DOHH2 (cell line): ENCODE measurements at regions not wholly inside any gene's neighbourhood (a gene's known extent, or its start where the extent isn't known, plus 50 kb on each side); places are given as distances from the start of the nearest gene placed in this dataset.

Experiments used
- H3F3A ChIP-seq: fragments of 200-600 bp; sonication (generic), shearing (Covaris generic); 2 replicates; pipeline ENCODE4 v1.6.0; 2016; ENCODE audit warnings: antibody characterized with exemption, mild to moderate bottlenecking; ENCODE audit not compliant: control insufficient read depth, insufficient read depth
- H3K27ac ChIP-seq: fragments of 200-600 bp; sonication (generic); 2 replicates; pipeline ENCODE4 v1.5.1; 2014; ENCODE audit warnings: low read depth, mild to moderate bottlenecking, low read length, moderate library complexity
- H3K27me3 ChIP-seq: fragments of 200-600 bp; sonication (generic); 2 replicates; pipeline ENCODE4 v1.6.1; 2014; ENCODE audit warnings: mild to moderate bottlenecking, low read length, mixed read lengths; ENCODE audit not compliant: control insufficient read depth
- H3K36me3 ChIP-seq: fragments of 200-600 bp; sonication (generic); 2 replicates; pipeline ENCODE4 v1.6.1; 2014; ENCODE audit warnings: mild to moderate bottlenecking, low read length, moderate library complexity, mixed read lengths; ENCODE audit not compliant: control insufficient read depth
- H3K4me1 ChIP-seq: fragments of 200-600 bp; sonication (generic); 2 replicates; pipeline ENCODE4 v1.6.1; 2014; ENCODE audit warnings: mild to moderate bottlenecking, low read length, mixed read lengths; ENCODE audit not compliant: control insufficient read depth
- H3K4me2 ChIP-seq: fragments of 200-600 bp; sonication (generic); 2 replicates; pipeline ENCODE4 v1.6.0; 2014; ENCODE audit warnings: mild to moderate bottlenecking, low read length, moderate library complexity
- H3K4me3 ChIP-seq: fragments of 200-600 bp; sonication (generic); 2 replicates; pipeline ENCODE4 v1.5.1; 2014; ENCODE audit warnings: mild to moderate bottlenecking, low read length, mixed read lengths
- H3K79me2 ChIP-seq: fragments of 200-600 bp; sonication (generic); 2 replicates; pipeline ENCODE4 v1.6.1; 2014; ENCODE audit warnings: mild to moderate bottlenecking, low read length, mixed read lengths; ENCODE audit not compliant: control insufficient read depth
- H3K9me2 ChIP-seq: fragments of 200-600 bp; sonication (generic); replicated peaks from 2 replicates; pipeline ENCODE4 v1.6.1; 2014; ENCODE audit warnings: mild to moderate bottlenecking, low read length, mixed read lengths; ENCODE audit not compliant: control insufficient read depth
- H3K9me3 ChIP-seq: fragments of 200-600 bp; sonication (generic); 2 replicates; pipeline ENCODE4 v1.6.1; 2014; ENCODE audit warnings: antibody characterized with exemption, low read length, mixed read lengths; ENCODE audit not compliant: control insufficient read depth, insufficient read depth
- H4K20me1 ChIP-seq: fragments of 200-600 bp; sonication (generic); 2 replicates; pipeline ENCODE4 v1.6.0; 2014; ENCODE audit warnings: low read depth, mild to moderate bottlenecking, antibody characterized with exemption, low read length, moderate library complexity; ENCODE audit not compliant: control insufficient read depth, insufficient read depth
- EZH2phosphoT487 ChIP-seq: fragments of 200-600 bp; sonication (generic); IDR thresholded peaks from 2 replicates; pipeline ENCODE4 v1.6.1; 2017; ENCODE audit warnings: borderline replicate concordance, mild to moderate bottlenecking, antibody characterized with exemption, low read length, moderate library complexity, mixed read lengths
- TF ChIP-seq, protein P1 (sequence below): fragments of 200-600 bp; sonication (generic); IDR thresholded peaks from one replicate; pipeline ENCODE4 v1.5.1; 2014; ENCODE audit warnings: antibody characterized with exemption, mild to moderate bottlenecking, low read depth, low read length; ENCODE audit not compliant: poor library complexity, severe bottlenecking

DNA sequence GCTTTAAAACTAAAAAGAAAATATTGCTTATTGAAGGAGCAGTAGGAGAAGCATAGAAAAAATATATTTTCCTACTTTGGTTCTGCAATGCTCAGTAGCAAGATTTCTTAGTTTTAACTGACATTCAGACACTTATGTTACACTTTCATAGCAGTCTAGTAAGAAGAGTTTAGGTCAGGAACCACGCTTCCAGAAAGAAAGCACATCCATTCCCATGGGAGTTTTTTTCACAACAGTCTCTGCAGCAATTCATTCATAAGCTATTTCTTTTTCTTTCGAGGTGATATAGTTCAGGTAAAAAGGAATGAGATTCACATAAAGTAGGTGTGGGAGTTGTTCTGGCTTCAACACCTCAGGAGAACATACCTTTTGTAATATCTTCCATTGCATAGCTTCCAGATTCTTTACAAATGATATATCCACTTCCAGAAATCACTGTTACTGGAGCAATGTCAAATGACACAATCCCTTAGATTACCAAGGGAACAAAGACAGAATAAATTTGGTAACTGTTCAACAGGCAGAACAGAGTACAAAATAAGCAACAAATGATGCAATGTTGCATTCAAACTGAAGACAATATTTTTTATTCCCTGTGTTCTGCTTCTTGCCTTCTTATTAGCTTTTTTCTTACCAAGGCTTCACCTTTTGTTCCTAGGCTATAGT is 95.2 kb upstream of the GULP1 start:
- Histone ChIP-seq H3K9me3 (no peaks in the 10 kb centered on the region), H3F3A (no peaks in the 10 kb centered on the region), H3K27ac (no peak overlapping the region), H3K4me3 (no peak overlapping the region), H4K20me1 (no peaks in the 10 kb centered on the region), H3K27me3 (no peaks in the 10 kb centered on the region), H3K4me1 (no peaks in the 10 kb centered on the region), H3K79me2 (no peaks in the 10 kb centered on the region), H3K36me3 (no peaks in the 10 kb centered on the region), H3K4me2 (no peak overlapping the region), H3K9me2 (no peaks in the 10 kb centered on the region)
- no peak for TF ChIP-seq EZH2phosphoT487
- TF ChIP-seq, protein P1, sequence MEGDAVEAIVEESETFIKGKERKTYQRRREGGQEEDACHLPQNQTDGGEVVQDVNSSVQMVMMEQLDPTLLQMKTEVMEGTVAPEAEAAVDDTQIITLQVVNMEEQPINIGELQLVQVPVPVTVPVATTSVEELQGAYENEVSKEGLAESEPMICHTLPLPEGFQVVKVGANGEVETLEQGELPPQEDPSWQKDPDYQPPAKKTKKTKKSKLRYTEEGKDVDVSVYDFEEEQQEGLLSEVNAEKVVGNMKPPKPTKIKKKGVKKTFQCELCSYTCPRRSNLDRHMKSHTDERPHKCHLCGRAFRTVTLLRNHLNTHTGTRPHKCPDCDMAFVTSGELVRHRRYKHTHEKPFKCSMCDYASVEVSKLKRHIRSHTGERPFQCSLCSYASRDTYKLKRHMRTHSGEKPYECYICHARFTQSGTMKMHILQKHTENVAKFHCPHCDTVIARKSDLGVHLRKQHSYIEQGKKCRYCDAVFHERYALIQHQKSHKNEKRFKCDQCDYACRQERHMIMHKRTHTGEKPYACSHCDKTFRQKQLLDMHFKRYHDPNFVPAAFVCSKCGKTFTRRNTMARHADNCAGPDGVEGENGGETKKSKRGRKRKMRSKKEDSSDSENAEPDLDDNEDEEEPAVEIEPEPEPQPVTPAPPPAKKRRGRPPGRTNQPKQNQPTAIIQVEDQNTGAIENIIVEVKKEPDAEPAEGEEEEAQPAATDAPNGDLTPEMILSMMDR, result no peak

DNA sequence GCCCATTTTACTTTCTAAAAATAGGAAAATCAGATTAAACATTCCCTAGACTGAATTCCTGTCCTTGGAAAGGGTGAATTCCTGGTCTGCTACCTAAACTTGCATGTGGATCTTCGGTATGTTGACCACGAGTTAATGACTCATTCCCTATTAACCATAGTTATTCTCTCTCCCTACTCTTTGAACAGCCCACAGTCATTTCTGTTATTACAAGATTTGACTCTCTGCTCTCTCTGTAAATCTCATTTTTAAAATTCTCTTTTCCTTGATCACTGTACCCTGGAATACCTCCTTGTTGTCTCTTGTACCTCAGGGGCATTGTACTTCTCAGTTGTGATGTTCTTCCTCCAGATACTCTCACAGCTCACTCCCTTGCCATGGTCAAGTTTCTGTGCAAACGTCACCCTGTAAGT is 92.0 kb upstream of the GULP1 start:
- Histone ChIP-seq H3K27me3 (no peaks in the 10 kb centered on the region), H3K9me2 (no peaks in the 10 kb centered on the region), H3K4me1 (no peaks in the 10 kb centered on the region), H3K4me2 (no peak overlapping the region), H3K9me3 (no peaks in the 10 kb centered on the region), H3F3A (no peaks in the 10 kb centered on the region), H3K4me3 (no peak overlapping the region), H4K20me1 (no peaks in the 10 kb centered on the region), H3K36me3 (no peaks in the 10 kb centered on the region), H3K27ac (no peak overlapping the region), H3K79me2 (no peaks in the 10 kb centered on the region)
- TF ChIP-seq, protein P1, result no peak
- TF ChIP-seq EZH2phosphoT487, result no peak

DNA sequence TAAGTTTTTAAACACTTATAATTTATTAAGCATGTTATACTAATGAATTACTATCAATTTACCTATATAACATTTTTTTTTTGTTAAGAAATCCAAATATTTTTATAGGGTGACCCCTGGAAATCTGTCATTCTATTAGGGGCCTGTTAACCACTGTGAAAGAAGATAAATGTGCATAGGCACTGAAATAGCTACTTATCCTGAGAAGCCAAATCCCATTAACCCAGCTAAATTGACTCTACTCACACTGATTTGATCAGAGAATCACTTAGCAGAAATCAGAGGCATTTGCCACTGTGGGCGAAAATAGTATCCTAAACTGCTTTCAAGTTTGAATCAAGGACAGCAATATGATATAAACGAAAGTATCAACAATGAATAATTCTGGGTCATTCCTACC is 90.0 kb upstream of the GULP1 start:
- Histone ChIP-seq H3K36me3 (no peaks in the 10 kb centered on the region), H3K27ac (no peak overlapping the region), H3K9me2 (no peaks in the 10 kb centered on the region)

More for the DNA sequence above, 90.0 kb upstream of the GULP1 start:
- no peak for TF ChIP-seq EZH2phosphoT487
- TF ChIP-seq, protein P1, result no peak
- no peaks in the 10 kb centered on the region for H3K27me3 ChIP-seq
- H4K20me1 ChIP-seq, result no peaks in the 10 kb centered on the region
- H3K4me2 ChIP-seq, result no peak overlapping the region
- no peaks in the 10 kb centered on the region for H3K4me1 ChIP-seq
- H3K4me3 ChIP-seq, result no peak overlapping the region
- no peaks in the 10 kb centered on the region for H3K79me2 ChIP-seq
- H3F3A ChIP-seq, result no peaks in the 10 kb centered on the region
- H3K9me3 ChIP-seq, result no peaks in the 10 kb centered on the region
